ENCODE measurements at regions not wholly inside any gene's neighbourhood (a gene's known extent, or its start where the extent isn't known, plus 50 kb on each side); places are given as distances from the start of the nearest gene placed in this dataset.

GRCh38 chr3:109631897-109632296, 294.6 kb upstream of the DPPA4 start:
- DNase-seq (ENCODE audit: low spot score) = no peak
- intact Hi-C loops (cut with DNase I) = no loop called here
- H3K27ac ChIP-seq = no peak overlapping the region
- no peaks in the 10 kb centered on the region for H3K4me1 ChIP-seq (replicated peaks)
- no peak overlapping the region for H3K4me3 ChIP-seq
- H3K9me3 ChIP-seq = no peaks in the 10 kb centered on the region
- no peak for TF ChIP-seq POLR2AphosphoS5 (IDR thresholded peaks at IDR 0.05)
- no peak for TF ChIP-seq POLR2A (IDR thresholded peaks at IDR 0.05)
- TF ChIP-seq CTCF (IDR thresholded peaks at IDR 0.05) = no peak
- H3K36me3 ChIP-seq = no peaks in the 10 kb centered on the region
- no peaks in the 10 kb centered on the region for H3K27me3 ChIP-seq (replicated peaks; ENCODE audit: insufficient read depth)

- no peaks in the 10 kb centered on the region for H3K36me3 ChIP-seq
- no peak overlapping the region for H3K27ac ChIP-seq
- no peak overlapping the region for H3K4me3 ChIP-seq
- H3K27me3 ChIP-seq (replicated peaks; ENCODE audit: insufficient read depth) = no peaks in the 10 kb centered on the region
- TF ChIP-seq CTCF (IDR thresholded peaks at IDR 0.05) (no peak), POLR2AphosphoS5 (IDR thresholded peaks at IDR 0.05) (no peak), POLR2A (IDR thresholded peaks at IDR 0.05) (no peak)
- WGBS = 54% methylated on average over 4 of the region's 4 CpGs
- DNase-seq (ENCODE audit: low spot score) = no peak
- H3K9me3 ChIP-seq = no peaks in the 10 kb centered on the region
- intact Hi-C loops (cut with DNase I) = no loop called here
- no peaks in the 10 kb centered on the region for H3K4me1 ChIP-seq (replicated peaks)
Measured at GRCh38 chr3:109640146-109640652, 302.9 kb upstream of the DPPA4 start.

GRCh38 chr3:109642025-109642424, 304.7 kb upstream of the DPPA4 start:
- H3K27me3 ChIP-seq (replicated peaks; ENCODE audit: insufficient read depth) = no peaks in the 10 kb centered on the region
- DNase-seq (ENCODE audit: low spot score) = no peak
- H3K4me1 ChIP-seq (replicated peaks) = no peaks in the 10 kb centered on the region
- no peak overlapping the region for H3K4me3 ChIP-seq
- no peak for TF ChIP-seq POLR2AphosphoS5 (IDR thresholded peaks at IDR 0.05)
- no peak for TF ChIP-seq POLR2A (IDR thresholded peaks at IDR 0.05)
- TF ChIP-seq CTCF (IDR thresholded peaks at IDR 0.05) = no peak
- no peaks in the 10 kb centered on the region for H3K9me3 ChIP-seq
- intact Hi-C loops (cut with DNase I) = no loop called here
- H3K36me3 ChIP-seq = no peaks in the 10 kb centered on the region
- 58% methylated on average over 1 of the region's 1 CpG for WGBS
- H3K27ac ChIP-seq = no peak overlapping the region

GRCh38 chr3:109643590-109643989, 306.2 kb upstream of the DPPA4 start:
- H3K27ac ChIP-seq = no peak overlapping the region
- no peaks in the 10 kb centered on the region for H3K4me1 ChIP-seq (replicated peaks)
- no peaks in the 10 kb centered on the region for H3K9me3 ChIP-seq
- H3K27me3 ChIP-seq (replicated peaks; ENCODE audit: insufficient read depth) = no peaks in the 10 kb centered on the region
- DNase-seq (ENCODE audit: low spot score) = no peak
- TF ChIP-seq CTCF (IDR thresholded peaks at IDR 0.05) (no peak), POLR2AphosphoS5 (IDR thresholded peaks at IDR 0.05) (no peak), POLR2A (IDR thresholded peaks at IDR 0.05) (no peak)
- no peak overlapping the region for H3K4me3 ChIP-seq
- H3K36me3 ChIP-seq = no peaks in the 10 kb centered on the region
- intact Hi-C loops (cut with DNase I) = no loop called here
- WGBS = 47% methylated on average over 2 of the region's 2 CpGs

GRCh38 chr3:109644332-109644731, 307.0 kb upstream of the DPPA4 start:
- TF ChIP-seq CTCF (IDR thresholded peaks at IDR 0.05) (no peak), POLR2A (IDR thresholded peaks at IDR 0.05) (no peak), POLR2AphosphoS5 (IDR thresholded peaks at IDR 0.05) (no peak)
- intact Hi-C loops (cut with DNase I) = no loop called here

More at GRCh38 chr3:109644332-109644731, 307.0 kb upstream of the DPPA4 start:
- Histone ChIP-seq H3K4me3 (no peak overlapping the region), H3K36me3 (no peaks in the 10 kb centered on the region), H3K9me3 (no peaks in the 10 kb centered on the region), H3K27me3 (replicated peaks; ENCODE audit: insufficient read depth) (no peaks in the 10 kb centered on the region), H3K27ac (no peak overlapping the region), H3K4me1 (replicated peaks) (no peaks in the 10 kb centered on the region)
- DNase-seq (ENCODE audit: low spot score) = no peak
- 97% methylated on average over 2 of the region's 2 CpGs for WGBS

Measured in prostate gland (tissue), 2 donors.